ENCODE measurements at regions not wholly inside any gene's neighbourhood (a gene's known extent, or its start where the extent isn't known, plus 50 kb on each side); places are given as distances from the start of the nearest gene placed in this dataset.

DNA sequence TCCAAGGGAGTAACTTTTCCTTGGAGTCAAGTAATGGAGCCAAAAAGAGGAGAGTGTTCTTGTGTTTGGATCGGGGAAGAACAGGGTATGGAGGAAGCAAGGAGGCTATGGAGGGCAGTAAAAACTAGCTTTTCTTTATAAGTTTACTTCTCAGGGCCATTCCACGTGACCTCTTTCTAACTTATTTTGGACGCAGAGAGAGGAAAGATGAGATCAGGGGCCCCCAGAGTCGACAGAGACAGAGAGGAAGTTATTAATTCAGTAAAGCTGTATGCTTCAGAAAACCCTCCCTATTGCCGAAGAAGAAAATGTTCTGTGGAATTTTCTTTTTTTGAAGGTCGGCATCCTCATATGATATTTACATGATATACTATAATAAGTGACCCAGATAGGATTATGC lies 233.8 kb upstream of the MPDZ start:
- TF ChIP-seq, protein P1, sequence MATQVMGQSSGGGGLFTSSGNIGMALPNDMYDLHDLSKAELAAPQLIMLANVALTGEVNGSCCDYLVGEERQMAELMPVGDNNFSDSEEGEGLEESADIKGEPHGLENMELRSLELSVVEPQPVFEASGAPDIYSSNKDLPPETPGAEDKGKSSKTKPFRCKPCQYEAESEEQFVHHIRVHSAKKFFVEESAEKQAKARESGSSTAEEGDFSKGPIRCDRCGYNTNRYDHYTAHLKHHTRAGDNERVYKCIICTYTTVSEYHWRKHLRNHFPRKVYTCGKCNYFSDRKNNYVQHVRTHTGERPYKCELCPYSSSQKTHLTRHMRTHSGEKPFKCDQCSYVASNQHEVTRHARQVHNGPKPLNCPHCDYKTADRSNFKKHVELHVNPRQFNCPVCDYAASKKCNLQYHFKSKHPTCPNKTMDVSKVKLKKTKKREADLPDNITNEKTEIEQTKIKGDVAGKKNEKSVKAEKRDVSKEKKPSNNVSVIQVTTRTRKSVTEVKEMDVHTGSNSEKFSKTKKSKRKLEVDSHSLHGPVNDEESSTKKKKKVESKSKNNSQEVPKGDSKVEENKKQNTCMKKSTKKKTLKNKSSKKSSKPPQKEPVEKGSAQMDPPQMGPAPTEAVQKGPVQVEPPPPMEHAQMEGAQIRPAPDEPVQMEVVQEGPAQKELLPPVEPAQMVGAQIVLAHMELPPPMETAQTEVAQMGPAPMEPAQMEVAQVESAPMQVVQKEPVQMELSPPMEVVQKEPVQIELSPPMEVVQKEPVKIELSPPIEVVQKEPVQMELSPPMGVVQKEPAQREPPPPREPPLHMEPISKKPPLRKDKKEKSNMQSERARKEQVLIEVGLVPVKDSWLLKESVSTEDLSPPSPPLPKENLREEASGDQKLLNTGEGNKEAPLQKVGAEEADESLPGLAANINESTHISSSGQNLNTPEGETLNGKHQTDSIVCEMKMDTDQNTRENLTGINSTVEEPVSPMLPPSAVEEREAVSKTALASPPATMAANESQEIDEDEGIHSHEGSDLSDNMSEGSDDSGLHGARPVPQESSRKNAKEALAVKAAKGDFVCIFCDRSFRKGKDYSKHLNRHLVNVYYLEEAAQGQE (IDR thresholded peaks at IDR 0.05; ENCODE audit: borderline replicate concordance), result no peak
- TF ChIP-seq, protein P1 (CRISPR knock-in tag; IDR thresholded peaks at IDR 0.05; ENCODE audit: low read depth), result no peak
- TF ChIP-seq CBX3 (IDR thresholded peaks at IDR 0.05; ENCODE audit: borderline replicate concordance in 1 of 2, low read length in 2 of 2) (no peak), ZFX (CRISPR knock-in tag; IDR thresholded peaks at IDR 0.05) (no peak), GTF2A2 (tag; IDR thresholded peaks at IDR 0.05) (no peak), TGIF2 (CRISPR knock-in tag; IDR thresholded peaks at IDR 0.05) (no peak), PHF8 (IDR thresholded peaks at IDR 0.05; ENCODE audit: borderline replicate concordance, low read length) (no peak), GABPA (tag; conservative IDR thresholded peaks at IDR 0.05; ENCODE audit: low read depth) (no peak), SRSF1 (IDR thresholded peaks at IDR 0.05; ENCODE audit: low read depth, low read length) (no peak), LARP7 (IDR thresholded peaks at IDR 0.05) (no peak), TCF3 (CRISPR knock-in tag; IDR thresholded peaks at IDR 0.05) (no peak)
- TF ChIP-seq, protein P2, sequence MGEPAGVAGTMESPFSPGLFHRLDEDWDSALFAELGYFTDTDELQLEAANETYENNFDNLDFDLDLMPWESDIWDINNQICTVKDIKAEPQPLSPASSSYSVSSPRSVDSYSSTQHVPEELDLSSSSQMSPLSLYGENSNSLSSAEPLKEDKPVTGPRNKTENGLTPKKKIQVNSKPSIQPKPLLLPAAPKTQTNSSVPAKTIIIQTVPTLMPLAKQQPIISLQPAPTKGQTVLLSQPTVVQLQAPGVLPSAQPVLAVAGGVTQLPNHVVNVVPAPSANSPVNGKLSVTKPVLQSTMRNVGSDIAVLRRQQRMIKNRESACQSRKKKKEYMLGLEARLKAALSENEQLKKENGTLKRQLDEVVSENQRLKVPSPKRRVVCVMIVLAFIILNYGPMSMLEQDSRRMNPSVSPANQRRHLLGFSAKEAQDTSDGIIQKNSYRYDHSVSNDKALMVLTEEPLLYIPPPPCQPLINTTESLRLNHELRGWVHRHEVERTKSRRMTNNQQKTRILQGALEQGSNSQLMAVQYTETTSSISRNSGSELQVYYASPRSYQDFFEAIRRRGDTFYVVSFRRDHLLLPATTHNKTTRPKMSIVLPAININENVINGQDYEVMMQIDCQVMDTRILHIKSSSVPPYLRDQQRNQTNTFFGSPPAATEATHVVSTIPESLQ (CRISPR knock-in tag; IDR thresholded peaks at IDR 0.05), result no peak
- TF ChIP-seq, protein P3, sequence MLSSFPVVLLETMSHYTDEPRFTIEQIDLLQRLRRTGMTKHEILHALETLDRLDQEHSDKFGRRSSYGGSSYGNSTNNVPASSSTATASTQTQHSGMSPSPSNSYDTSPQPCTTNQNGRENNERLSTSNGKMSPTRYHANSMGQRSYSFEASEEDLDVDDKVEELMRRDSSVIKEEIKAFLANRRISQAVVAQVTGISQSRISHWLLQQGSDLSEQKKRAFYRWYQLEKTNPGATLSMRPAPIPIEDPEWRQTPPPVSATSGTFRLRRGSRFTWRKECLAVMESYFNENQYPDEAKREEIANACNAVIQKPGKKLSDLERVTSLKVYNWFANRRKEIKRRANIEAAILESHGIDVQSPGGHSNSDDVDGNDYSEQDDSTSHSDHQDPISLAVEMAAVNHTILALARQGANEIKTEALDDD (IDR thresholded peaks at IDR 0.05), result no peak

Measured in K562 (cell line).